ENCODE measurements at regions not wholly inside any gene's neighbourhood (a gene's known extent, or its start where the extent isn't known, plus 50 kb on each side); places are given as distances from the start of the nearest gene placed in this dataset.

DNA sequence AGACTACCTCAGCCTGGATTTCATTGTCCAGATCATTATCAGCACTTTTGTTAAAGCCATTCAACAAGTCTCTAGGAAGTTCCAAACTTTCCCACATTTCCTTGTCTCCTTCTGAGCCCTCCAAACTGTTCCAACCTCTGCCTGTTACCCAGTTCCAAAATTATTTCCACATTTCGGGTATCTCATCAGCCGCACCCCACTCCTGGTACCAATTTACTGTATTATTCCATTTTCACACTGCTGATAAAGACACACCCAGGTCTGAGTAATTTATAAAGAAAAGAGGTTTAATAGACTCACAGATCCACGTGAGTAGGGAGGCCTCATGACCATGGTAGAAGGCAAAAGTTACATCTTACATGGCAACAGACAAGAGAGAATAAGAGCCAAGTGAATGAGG, 1198.3 kb upstream of the ALCAM start:
- DNase-seq (no peak), ATAC-seq (no peak)
- no peak overlapping the region for H3K4me3 ChIP-seq (ENCODE audit: low read length)
- H3K36me3 Mint-ChIP-seq, result no peaks in the 10 kb centered on the region
- intact Hi-C loops (cut with micrococcal nuclease), result no loop called here
- H3K4me1 Mint-ChIP-seq, result no peaks in the 10 kb centered on the region
- no peaks in the 10 kb centered on the region for H3K4me1 ChIP-seq (ENCODE audit: control insufficient read depth, insufficient read depth, low read length)
- H3K27me3 ChIP-seq (ENCODE audit: control insufficient read depth, insufficient read depth, low read length), result no peaks in the 10 kb centered on the region
- H3K9me3 ChIP-seq (ENCODE audit: control insufficient read depth, insufficient read depth, low read length), result peaks cover 22% of the 10 kb centered on the region
- no peaks in the 10 kb centered on the region for H3K36me3 ChIP-seq (ENCODE audit: control insufficient read depth, insufficient read depth, low read length)
- no peak overlapping the region for H3K4me3 Mint-ChIP-seq
- H3K27ac Mint-ChIP-seq, result no peak overlapping the region
- no peak overlapping the region for H3K27ac ChIP-seq (ENCODE audit: low read length)
- TF ChIP-seq CTCF (IDR thresholded peaks at IDR 0.05), result no peak
- H3K27me3 Mint-ChIP-seq (ENCODE audit: low read depth in 2 of 2), result no peaks in the 10 kb centered on the region
- 67% methylated on average over 2 of the region's 3 CpGs for WGBS (ENCODE audit: insufficient coverage)
- H3K9me3 Mint-ChIP-seq, result peaks cover 6 to 22% of the 10 kb centered on the region in 2 donors

DNA sequence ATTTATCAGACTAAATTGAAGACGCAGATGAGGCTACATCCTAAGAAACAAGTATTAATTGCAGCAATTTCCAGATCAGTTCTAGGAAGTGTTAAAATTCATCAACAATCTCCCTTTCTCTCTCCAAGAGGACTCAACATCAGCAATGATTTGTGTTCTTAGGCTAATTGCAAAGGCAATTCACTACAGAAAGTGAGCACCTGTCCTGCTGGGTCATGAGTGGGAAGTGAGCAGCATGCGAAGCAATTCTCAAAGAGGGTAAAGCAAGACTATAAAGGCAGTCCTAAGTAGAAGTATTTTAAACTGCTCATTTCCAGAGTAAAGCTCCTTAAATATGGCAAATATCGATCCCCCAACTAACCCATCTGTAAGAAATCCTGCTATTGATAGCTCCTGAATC, 1191.0 kb upstream of the ALCAM start:
- H3K27ac Mint-ChIP-seq, result no peak overlapping the region

DNA sequence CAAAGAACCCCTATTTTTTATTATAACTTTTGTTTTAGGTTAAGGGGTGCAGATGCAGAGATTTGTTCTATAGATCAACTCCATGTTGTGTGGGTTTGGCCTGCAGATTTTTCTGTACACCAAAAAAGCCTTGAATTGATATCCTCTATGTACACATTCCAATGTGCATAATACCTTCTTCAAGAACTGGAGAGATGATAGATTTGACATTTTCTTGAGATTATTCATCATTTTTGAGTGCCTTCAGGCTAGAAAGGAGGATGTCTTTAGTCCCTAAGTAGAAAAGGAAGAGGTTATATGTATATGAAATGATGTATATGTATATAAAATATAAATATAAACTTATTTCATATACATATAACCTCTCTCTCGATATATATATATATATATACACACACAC, 1190.0 kb upstream of the ALCAM start:
- H3K27me3 ChIP-seq (ENCODE audit: control insufficient read depth, insufficient read depth, low read length), result no peaks in the 10 kb centered on the region
- WGBS (ENCODE audit: insufficient coverage), result no CpG with 5 or more reads among the region's 1 CpG

More for the DNA sequence above, 1191.0 kb upstream of the ALCAM start:
- H3K36me3 ChIP-seq (ENCODE audit: control insufficient read depth, insufficient read depth, low read length), result no peaks in the 10 kb centered on the region
- no peak overlapping the region for H3K4me3 ChIP-seq (ENCODE audit: low read length)
- H3K36me3 Mint-ChIP-seq, result no peaks in the 10 kb centered on the region
- H3K9me3 Mint-ChIP-seq, result peaks cover 6 to 15% of the 10 kb centered on the region in 2 donors
- no peak overlapping the region for H3K27ac ChIP-seq (ENCODE audit: low read length)
- no peaks in the 10 kb centered on the region for H3K27me3 ChIP-seq (ENCODE audit: control insufficient read depth, insufficient read depth, low read length)
- WGBS (ENCODE audit: insufficient coverage), result 89% methylated on average over 2 of the region's 3 CpGs
- H3K4me3 Mint-ChIP-seq, result no peak overlapping the region
- H3K27me3 Mint-ChIP-seq (ENCODE audit: low read depth in 2 of 2), result no peaks in the 10 kb centered on the region
- no peaks in the 10 kb centered on the region for H3K4me1 Mint-ChIP-seq
- H3K4me1 ChIP-seq (ENCODE audit: control insufficient read depth, insufficient read depth, low read length), result no peaks in the 10 kb centered on the region
- intact Hi-C loops (cut with micrococcal nuclease), result no loop called here
- TF ChIP-seq CTCF (IDR thresholded peaks at IDR 0.05), result no peak
- peaks cover 8% of the 10 kb centered on the region for H3K9me3 ChIP-seq (ENCODE audit: control insufficient read depth, insufficient read depth, low read length)
- ATAC-seq (no peak), DNase-seq (no peak)

More for the DNA sequence above, 1190.0 kb upstream of the ALCAM start:
- H3K4me1 ChIP-seq (ENCODE audit: control insufficient read depth, insufficient read depth, low read length), result no peaks in the 10 kb centered on the region
- H3K27me3 Mint-ChIP-seq (ENCODE audit: low read depth in 2 of 2), result no peaks in the 10 kb centered on the region
- TF ChIP-seq CTCF (IDR thresholded peaks at IDR 0.05), result no peak
- no peak overlapping the region for H3K4me3 Mint-ChIP-seq
- H3K27ac Mint-ChIP-seq, result no peak overlapping the region
- no peaks in the 10 kb centered on the region for H3K4me1 Mint-ChIP-seq
- no peak overlapping the region for H3K4me3 ChIP-seq (ENCODE audit: low read length)
- intact Hi-C loops (cut with micrococcal nuclease), result no loop called here
- H3K36me3 Mint-ChIP-seq, result no peaks in the 10 kb centered on the region
- H3K27ac ChIP-seq (ENCODE audit: low read length), result no peak overlapping the region
- peaks cover 6% of the 10 kb centered on the region for H3K9me3 ChIP-seq (ENCODE audit: control insufficient read depth, insufficient read depth, low read length)
- DNase-seq (no peak), ATAC-seq (no peak)
- H3K36me3 ChIP-seq (ENCODE audit: control insufficient read depth, insufficient read depth, low read length), result no peaks in the 10 kb centered on the region
- H3K9me3 Mint-ChIP-seq, result peaks cover 4 to 9% of the 10 kb centered on the region in 2 donors
